Peyer's patch (tissue), 4 donors: ENCODE measurements at regions not wholly inside any gene's neighbourhood (a gene's known extent, or its start where the extent isn't known, plus 50 kb on each side); places are given as distances from the start of the nearest gene placed in this dataset.

Experiments
- DNase-seq, 3 donors: peaks; one replicate each; pipeline ENCODE4 v3.0.0-alpha.2; 2017 to 2019
- H3K27ac ChIP-seq, 4 donors: fragments of 200-600 bp; sonication (generic); one replicate each; pipeline ENCODE4 v1.5.1; 2016 to 2019
- H3K27me3 ChIP-seq, 2 donors: fragments of 200-600 bp; sonication (generic); one replicate each; pipeline ENCODE4 v1.5.1; 2019
- H3K36me3 ChIP-seq, 3 donors: fragments of 200-600 bp; sonication (generic); one replicate each; pipeline ENCODE4 v1.5.1; 2016 to 2019
- H3K4me1 ChIP-seq, 4 donors: fragments of 200-600 bp; sonication (generic); one replicate each; pipeline ENCODE4 v1.5.1; 2016 to 2019
- H3K4me3 ChIP-seq, 4 donors: fragments of 200-600 bp; sonication (generic); 1 replicate in 3 of 4; 2 replicates in 1 of 4; pipeline ENCODE4 v1.5.1; 2016 to 2019; ENCODE audit warnings: mild to moderate bottlenecking in 1 of 4
- H3K9me3 ChIP-seq, 4 donors: fragments of 200-600 bp; sonication (generic); one replicate each; pipeline ENCODE4 v1.5.1; 2016 to 2019; ENCODE audit warnings: mild to moderate bottlenecking in 1 of 4
- CTCF ChIP-seq, 6 experiments: fragments of 450-650 bp in 4 of 6; fragments of 200-600 bp in 2 of 6; sonication (generic) in 1 of 6; IDR thresholded peaks; one replicate each; pipeline ENCODE4 v1.5.1; 2017 to 2019; ENCODE audit warnings: antibody characterized with exemption in 6 of 6, mild to moderate bottlenecking in 3 of 6, moderate library complexity in 1 of 6
- POLR2A ChIP-seq, 2 donors: fragments of 450-650 bp; IDR thresholded peaks; one replicate each; pipeline ENCODE4 v1.5.1; 2017; ENCODE audit warnings: antibody characterized with exemption in 2 of 2, mild to moderate bottlenecking in 2 of 2, moderate library complexity in 2 of 2

GRCh38 chr20:51116765-51117686 is 94.1 kb upstream of the KCNG1 start:
- no peak for TF ChIP-seq POLR2A (IDR thresholded peaks at IDR 0.05)
- TF ChIP-seq CTCF (IDR thresholded peaks at IDR 0.05), result no peak
- Histone ChIP-seq H3K27ac (no peak overlapping the region), H3K36me3 (no peaks in the 10 kb centered on the region), H3K4me1 (peaks cover 0 to 15% (median 0%) of the 10 kb centered on the region in 4 donors), H3K27me3 (no peaks in the 10 kb centered on the region), H3K9me3 (no peaks in the 10 kb centered on the region), H3K4me3 (no peak overlapping the region)
- DNase-seq, result no peak

GRCh38 chr20:51111290-51111689 is 88.4 kb upstream of the KCNG1 start:
- Histone ChIP-seq H3K27me3 (no peaks in the 10 kb centered on the region), H3K4me1 (no peaks in the 10 kb centered on the region), H3K9me3 (no peaks in the 10 kb centered on the region), H3K36me3 (no peaks in the 10 kb centered on the region), H3K4me3 (no peak overlapping the region), H3K27ac (no peak overlapping the region)
- TF ChIP-seq POLR2A (IDR thresholded peaks at IDR 0.05) (no peak), CTCF (IDR thresholded peaks at IDR 0.05) (no peak)
- no peak for DNase-seq

GRCh38 chr20:51108638-51109363 is 85.9 kb upstream of the KCNG1 start:
- no peak for DNase-seq
- Histone ChIP-seq H3K27ac (no peak overlapping the region), H3K4me3 (no peak overlapping the region), H3K27me3 (no peaks in the 10 kb centered on the region), H3K36me3 (no peaks in the 10 kb centered on the region), H3K9me3 (no peaks in the 10 kb centered on the region), H3K4me1 (no peaks in the 10 kb centered on the region)
- TF ChIP-seq POLR2A (IDR thresholded peaks at IDR 0.05), result no peak
- no peak for TF ChIP-seq CTCF (IDR thresholded peaks at IDR 0.05)

- no peaks in the 10 kb centered on the region for H3K27me3 ChIP-seq
- no peak overlapping the region for H3K27ac ChIP-seq
- TF ChIP-seq CTCF (IDR thresholded peaks at IDR 0.05), result no peak
- DNase-seq, result no peak
- no peaks in the 10 kb centered on the region for H3K9me3 ChIP-seq
- H3K36me3 ChIP-seq, result no peaks in the 10 kb centered on the region
- no peak overlapping the region for H3K4me3 ChIP-seq
- H3K4me1 ChIP-seq, result no peaks in the 10 kb centered on the region
Observed at GRCh38 chr20:51106011-51106410, 83.1 kb upstream of the KCNG1 start.

GRCh38 chr20:51104960-51105920 is 82.3 kb upstream of the KCNG1 start:
- Histone ChIP-seq H3K27me3 (no peaks in the 10 kb centered on the region), H3K4me3 (no peak overlapping the region), H3K4me1 (no peaks in the 10 kb centered on the region), H3K9me3 (no peaks in the 10 kb centered on the region), H3K36me3 (no peaks in the 10 kb centered on the region), H3K27ac (no peak overlapping the region)
- TF ChIP-seq POLR2A (IDR thresholded peaks at IDR 0.05), result no peak
- no peak for TF ChIP-seq CTCF (IDR thresholded peaks at IDR 0.05)
- no peak for DNase-seq
